H1 (cell line): ENCODE measurements at regions not wholly inside any gene's neighbourhood (a gene's known extent, or its start where the extent isn't known, plus 50 kb on each side); places are given as distances from the start of the nearest gene placed in this dataset.

Source experiments
- CREB1 ChIP-seq: IDR thresholded peaks from 2 replicates; pipeline ENCODE4 v1.6.1; 2012; ENCODE audit warnings: inconsistent platforms
- CTCF ChIP-seq, 3 experiments: IDR thresholded peaks; 1 replicate in 2 of 3; 2 replicates in 1 of 3; pipeline versions ENCODE4 v1.5.1 to v1.6.1; 2011; ENCODE audit warnings: low read length in 3 of 3, mild to moderate bottlenecking in 3 of 3, inconsistent platforms in 2 of 3, low read depth in 1 of 3, moderate library complexity in 1 of 3; ENCODE audit not compliant: insufficient read depth in 1 of 3; ENCODE audit errors: control extremely low read depth in 1 of 3
- GABPA ChIP-seq: IDR thresholded peaks from 2 replicates; pipeline ENCODE4 v1.6.1; 2011; ENCODE audit warnings: mild to moderate bottlenecking, low read length, moderate library complexity, borderline replicate concordance; ENCODE audit not compliant: insufficient read depth
- MAX ChIP-seq: IDR thresholded peaks from 2 replicates; pipeline ENCODE4 v1.6.1; 2012; ENCODE audit warnings: inconsistent platforms
- POLR2A ChIP-seq, 2 experiments: IDR thresholded peaks; 1 replicate in 1 of 2; 2 replicates in 1 of 2; pipeline ENCODE4 v1.6.1; 2011; ENCODE audit warnings: low read depth in 2 of 2, low read length in 2 of 2, mild to moderate bottlenecking in 2 of 2; ENCODE audit errors: control extremely low read depth in 1 of 2
- RAD21 ChIP-seq, 2 experiments: IDR thresholded peaks in 1 of 2; conservative IDR thresholded peaks in 1 of 2; 2 replicates each; pipeline ENCODE4 v1.6.1; 2011; ENCODE audit warnings: low read depth in 2 of 2, low read length in 2 of 2, improper control_type of control experiment in 1 of 2, inconsistent platforms in 1 of 2, mild to moderate bottlenecking in 1 of 2, moderate library complexity in 1 of 2
- SIN3A ChIP-seq, 2 experiments: IDR thresholded peaks in 1 of 2; conservative IDR thresholded peaks in 1 of 2; 2 replicates each; pipeline ENCODE4 v1.6.1; 2011 to 2012; ENCODE audit warnings: low read length in 2 of 2, improper control_type of control experiment in 1 of 2, low read depth in 1 of 2, mild to moderate bottlenecking in 1 of 2
- SP1 ChIP-seq: IDR thresholded peaks from 2 replicates; pipeline ENCODE4 v1.6.1; 2011; ENCODE audit warnings: low read depth, low read length
- TAF1 ChIP-seq: IDR thresholded peaks from 2 replicates; pipeline ENCODE4 v1.6.1; 2011; ENCODE audit warnings: mild to moderate bottlenecking, low read depth, low read length

- TF ChIP-seq CTCF (IDR thresholded peaks at IDR 0.05; ENCODE audit: control extremely low read depth in 1 of 3, insufficient read depth in 1 of 3, low read depth in 1 of 3, low read length in 3 of 3) (no peak), RAD21 (IDR thresholded peaks at IDR 0.05 in 1 of 2, conservative IDR thresholded peaks at IDR 0.05 in 1 of 2; ENCODE audit: low read depth in 2 of 2, low read length in 2 of 2) (no peak), SP1 (no peak), SIN3A (conservative IDR thresholded peaks at IDR 0.05 in 1 of 2, IDR thresholded peaks at IDR 0.05 in 1 of 2; ENCODE audit: low read depth in 1 of 2, low read length in 2 of 2) (no peak), CREB1 (no peak), MAX (no peak), POLR2A (IDR thresholded peaks at IDR 0.05; ENCODE audit: control extremely low read depth in 1 of 2, low read depth in 2 of 2, low read length in 2 of 2) (no peak), TAF1 (no peak), GABPA (no peak)
These were observed 610.0 kb upstream of the LRRN3 start for GRCh38 chr7:110480964-110481363.
